SK-N-SH (cell line): ENCODE measurements at regions not wholly inside any gene's neighbourhood (a gene's known extent, or its start where the extent isn't known, plus 50 kb on each side); places are given as distances from the start of the nearest gene placed in this dataset.

Source experiments
- CHD2 ChIP-seq: fragments of 150-350 bp; IDR thresholded peaks from 2 replicates; pipeline ENCODE4 v1.6.1; 2018; ENCODE audit warnings: low read length; ENCODE audit not compliant: partially characterized antibody
- EZH2phosphoT487 ChIP-seq: fragments of 200-600 bp; sonication (generic); IDR thresholded peaks from 2 replicates; pipeline ENCODE4 v1.6.1; 2017; ENCODE audit warnings: low read depth, mixed run types, mild to moderate bottlenecking, antibody characterized with exemption, moderate library complexity, borderline replicate concordance
- FOXM1 ChIP-seq: IDR thresholded peaks from 2 replicates; pipeline ENCODE4 v1.4.0; 2012; ENCODE audit warnings: low read depth, mild to moderate bottlenecking
- GATA2 ChIP-seq: sonication (generic); formaldehyde crosslinking; IDR thresholded peaks from 2 replicates; pipeline ENCODE4 v1.5.0; 2020; ENCODE audit warnings: mild to moderate bottlenecking, missing genetic modification reagents
- MXI1 ChIP-seq: IDR thresholded peaks from 2 replicates; pipeline ENCODE4 v1.6.1; 2012; ENCODE audit warnings: mild to moderate bottlenecking, low read depth, low read length, improper control_type of control experiment
- NFIC ChIP-seq: IDR thresholded peaks from 2 replicates; pipeline ENCODE4 v1.4.0; 2012; ENCODE audit warnings: borderline replicate concordance
- RFX5 ChIP-seq: IDR thresholded peaks from 2 replicates; pipeline ENCODE4 v1.6.1; 2012; ENCODE audit warnings: mild to moderate bottlenecking, improper control_type of control experiment, low read length
- SIN3A ChIP-seq: IDR thresholded peaks from 2 replicates; pipeline ENCODE4 v1.6.1; 2012; ENCODE audit warnings: low read depth, mild to moderate bottlenecking, low read length, moderate library complexity, borderline replicate concordance
- SMC3 ChIP-seq: IDR thresholded peaks from 2 replicates; pipeline ENCODE4 v1.6.1; 2012; ENCODE audit warnings: low read depth, low read length, improper control_type of control experiment
- TF ChIP-seq, protein P1 (sequence below): fragments of 150-350 bp; IDR thresholded peaks from 2 replicates; pipeline ENCODE4 v1.6.1; 2017; ENCODE audit warnings: antibody characterized with exemption, low read length, low read depth, borderline replicate concordance
- TF ChIP-seq, protein P2 (sequence below): fragments of 200-600 bp; sonication (generic); IDR thresholded peaks from 2 replicates; pipeline ENCODE4 v1.6.1; 2017; ENCODE audit warnings: antibody characterized with exemption, mild to moderate bottlenecking, moderate library complexity
- TF ChIP-seq, protein P3 (sequence below): IDR thresholded peaks from 2 replicates; pipeline ENCODE4; 2012

DNA sequence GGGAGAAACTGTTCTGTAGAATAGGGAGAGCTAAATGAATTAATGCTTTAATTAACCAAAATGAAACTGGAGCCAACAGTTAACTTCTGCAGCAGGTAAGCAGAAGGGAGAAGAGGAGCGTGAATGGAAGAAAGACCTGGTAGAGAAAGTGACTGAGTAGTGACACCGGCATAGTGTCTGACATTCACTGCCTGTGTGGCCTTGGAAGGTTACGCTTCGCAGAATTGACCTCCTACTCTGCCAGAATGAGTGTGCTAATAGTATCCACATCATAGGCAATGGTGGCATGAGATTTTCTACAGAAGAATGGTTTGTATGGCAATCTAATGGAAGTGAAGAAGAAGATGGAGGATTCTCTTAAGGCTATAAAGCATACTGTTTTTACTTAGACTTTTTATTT lies 614.4 kb downstream of the CPS1 start:
- TF ChIP-seq, protein P1, sequence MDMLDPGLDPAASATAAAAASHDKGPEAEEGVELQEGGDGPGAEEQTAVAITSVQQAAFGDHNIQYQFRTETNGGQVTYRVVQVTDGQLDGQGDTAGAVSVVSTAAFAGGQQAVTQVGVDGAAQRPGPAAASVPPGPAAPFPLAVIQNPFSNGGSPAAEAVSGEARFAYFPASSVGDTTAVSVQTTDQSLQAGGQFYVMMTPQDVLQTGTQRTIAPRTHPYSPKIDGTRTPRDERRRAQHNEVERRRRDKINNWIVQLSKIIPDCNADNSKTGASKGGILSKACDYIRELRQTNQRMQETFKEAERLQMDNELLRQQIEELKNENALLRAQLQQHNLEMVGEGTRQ, result no peak
- TF ChIP-seq, protein P2, sequence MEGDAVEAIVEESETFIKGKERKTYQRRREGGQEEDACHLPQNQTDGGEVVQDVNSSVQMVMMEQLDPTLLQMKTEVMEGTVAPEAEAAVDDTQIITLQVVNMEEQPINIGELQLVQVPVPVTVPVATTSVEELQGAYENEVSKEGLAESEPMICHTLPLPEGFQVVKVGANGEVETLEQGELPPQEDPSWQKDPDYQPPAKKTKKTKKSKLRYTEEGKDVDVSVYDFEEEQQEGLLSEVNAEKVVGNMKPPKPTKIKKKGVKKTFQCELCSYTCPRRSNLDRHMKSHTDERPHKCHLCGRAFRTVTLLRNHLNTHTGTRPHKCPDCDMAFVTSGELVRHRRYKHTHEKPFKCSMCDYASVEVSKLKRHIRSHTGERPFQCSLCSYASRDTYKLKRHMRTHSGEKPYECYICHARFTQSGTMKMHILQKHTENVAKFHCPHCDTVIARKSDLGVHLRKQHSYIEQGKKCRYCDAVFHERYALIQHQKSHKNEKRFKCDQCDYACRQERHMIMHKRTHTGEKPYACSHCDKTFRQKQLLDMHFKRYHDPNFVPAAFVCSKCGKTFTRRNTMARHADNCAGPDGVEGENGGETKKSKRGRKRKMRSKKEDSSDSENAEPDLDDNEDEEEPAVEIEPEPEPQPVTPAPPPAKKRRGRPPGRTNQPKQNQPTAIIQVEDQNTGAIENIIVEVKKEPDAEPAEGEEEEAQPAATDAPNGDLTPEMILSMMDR, result no peak
- TF ChIP-seq, protein P3, sequence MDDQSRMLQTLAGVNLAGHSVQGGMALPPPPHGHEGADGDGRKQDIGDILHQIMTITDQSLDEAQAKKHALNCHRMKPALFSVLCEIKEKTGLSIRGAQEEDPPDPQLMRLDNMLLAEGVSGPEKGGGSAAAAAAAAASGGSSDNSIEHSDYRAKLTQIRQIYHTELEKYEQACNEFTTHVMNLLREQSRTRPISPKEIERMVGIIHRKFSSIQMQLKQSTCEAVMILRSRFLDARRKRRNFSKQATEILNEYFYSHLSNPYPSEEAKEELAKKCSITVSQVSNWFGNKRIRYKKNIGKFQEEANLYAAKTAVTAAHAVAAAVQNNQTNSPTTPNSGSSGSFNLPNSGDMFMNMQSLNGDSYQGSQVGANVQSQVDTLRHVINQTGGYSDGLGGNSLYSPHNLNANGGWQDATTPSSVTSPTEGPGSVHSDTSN, result no peak
- TF ChIP-seq SMC3 (no peak), FOXM1 (no peak), RFX5 (no peak), SIN3A (no peak), MXI1 (no peak), EZH2phosphoT487 (no peak), NFIC (no peak), CHD2 (no peak), GATA2 (no peak)
